NCI-H345 treated with DMSO at 0.1 percent for 48 hours (cell line): ENCODE measurements at regions not wholly inside any gene's neighbourhood (a gene's known extent, or its start where the extent isn't known, plus 50 kb on each side); places are given as distances from the start of the nearest gene placed in this dataset.
"Not testable (repeated sequence)": the region's sequence is repeated elsewhere in the genome, so short reads cannot be mapped to it uniquely, and the experiment has no call there.

Experiments used
- DNase-seq: peaks from one replicate; lab custom pipeline; 2025; ENCODE audit not compliant: unreplicated experiment; lab: John Stamatoyannopoulos, UW

- no peak for DNase-seq
These were observed 756.5 kb downstream of the C4orf33 start for GRCh38 chr4:129852434-129852833.

- DNase-seq: not testable (repeated sequence)
These were observed 757.9 kb downstream of the C4orf33 start for GRCh38 chr4:129853685-129854467.

GRCh38 chr4:129862461-129862860, 766.5 kb downstream of the C4orf33 start:
- no peak for DNase-seq

GRCh38 chr4:129863206-129863605, 767.3 kb downstream of the C4orf33 start:
- DNase-seq: no peak

- DNase-seq: no peak
These were observed 788.0 kb downstream of the C4orf33 start for GRCh38 chr4:129883996-129884395.

GRCh38 chr4:129897111-129897510, 801.2 kb downstream of the C4orf33 start:
- DNase-seq: no peak

- DNase-seq: no peak
These were observed 803.9 kb downstream of the C4orf33 start for GRCh38 chr4:129899849-129900248.

GRCh38 chr4:129900430-129900953, 804.5 kb downstream of the C4orf33 start:
- no peak for DNase-seq

GRCh38 chr4:129901205-129901604, 805.3 kb downstream of the C4orf33 start:
- no peak for DNase-seq

- DNase-seq: no peak
These were observed 807.9 kb downstream of the C4orf33 start for GRCh38 chr4:129903861-129904260.

- no peak for DNase-seq
These were observed 809.3 kb downstream of the C4orf33 start for GRCh38 chr4:129905256-129905655.

GRCh38 chr4:129908117-129908516, 812.2 kb downstream of the C4orf33 start:
- DNase-seq: no peak

- no peak for DNase-seq
These were observed 821.0 kb downstream of the C4orf33 start for GRCh38 chr4:129916991-129917390.

- no peak for DNase-seq
These were observed 821.7 kb downstream of the C4orf33 start for GRCh38 chr4:129917651-129918050.

GRCh38 chr4:129926936-129927335, 831.0 kb downstream of the C4orf33 start:
- DNase-seq: no peak

- no peak for DNase-seq
These were observed 833.1 kb downstream of the C4orf33 start for GRCh38 chr4:129929052-129929451.

GRCh38 chr4:129929984-129930383, 834.0 kb downstream of the C4orf33 start:
- DNase-seq: no peak

- DNase-seq: no peak
These were observed 854.3 kb downstream of the C4orf33 start for GRCh38 chr4:129950217-129950616.

- no peak for DNase-seq
These were observed 870.2 kb downstream of the C4orf33 start for GRCh38 chr4:129966175-129966574.

GRCh38 chr4:129968366-129968765, 872.4 kb downstream of the C4orf33 start:
- DNase-seq: no peak

- no peak for DNase-seq
These were observed 872.8 kb downstream of the C4orf33 start for GRCh38 chr4:129968778-129969177.

GRCh38 chr4:129970801-129971200, 874.8 kb downstream of the C4orf33 start:
- no peak for DNase-seq

GRCh38 chr4:129971419-129971818, 875.5 kb downstream of the C4orf33 start:
- DNase-seq: no peak
